Inferior parietal cortex (tissue), 1 donor: ENCODE measurements at regions not wholly inside any gene's neighbourhood (a gene's known extent, or its start where the extent isn't known, plus 50 kb on each side); places are given as distances from the start of the nearest gene placed in this dataset.

Source experiments
- DNase-seq: peaks from one replicate; pipeline ENCODE4 v3.0.0-alpha.2; 2016; ENCODE audit errors: extremely low spot score

DNA sequence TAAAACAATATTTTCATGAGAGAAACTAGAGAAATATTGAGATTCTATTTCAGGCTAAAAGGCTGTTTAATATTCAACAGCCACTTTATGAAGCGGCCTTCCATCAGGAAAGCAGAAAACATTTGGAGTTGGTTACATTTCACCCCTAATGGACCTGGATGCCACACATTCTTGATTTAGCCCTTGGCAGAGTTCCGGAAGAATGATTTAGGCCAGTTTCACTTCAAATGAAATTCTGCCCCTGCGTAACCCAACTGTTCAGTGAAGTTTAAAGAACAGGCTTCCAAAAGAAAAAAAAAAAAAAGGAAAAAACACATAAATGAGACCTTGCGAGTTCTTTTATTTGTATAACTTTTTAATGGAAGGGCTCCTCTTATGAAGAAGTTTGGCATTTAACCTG lies 239.2 kb upstream of the AKR1E2 start:
- DNase-seq: no peak

DNA sequence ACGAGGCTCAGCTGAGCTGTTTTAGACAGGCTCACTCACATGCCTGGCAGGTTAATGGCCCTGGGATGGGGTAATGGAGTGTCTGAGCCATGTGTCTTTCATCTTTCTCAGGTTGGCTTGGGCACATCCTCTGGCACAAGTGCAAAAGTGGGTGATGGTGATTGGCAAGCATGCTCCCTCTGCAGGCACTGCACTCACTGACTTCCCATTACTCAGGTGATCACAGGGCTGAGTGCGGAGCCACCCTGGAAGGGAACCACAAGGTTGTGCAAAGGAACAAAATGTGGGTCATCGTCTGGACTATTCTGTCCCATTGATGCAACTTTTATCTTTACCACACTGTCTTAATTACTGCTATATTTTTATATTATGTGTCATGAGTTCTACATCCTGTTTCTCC lies 244.1 kb upstream of the AKR1E2 start:
- DNase-seq: no peak

- no peak for DNase-seq
Observed at GRCh38 chr10:4579844-4580243, 246.2 kb upstream of the AKR1E2 start.

GRCh38 chr10:4576206-4576605 lies 249.8 kb upstream of the AKR1E2 start:
- DNase-seq: no peak

GRCh38 chr10:4569151-4569550 lies 256.9 kb upstream of the AKR1E2 start:
- no peak for DNase-seq

DNA sequence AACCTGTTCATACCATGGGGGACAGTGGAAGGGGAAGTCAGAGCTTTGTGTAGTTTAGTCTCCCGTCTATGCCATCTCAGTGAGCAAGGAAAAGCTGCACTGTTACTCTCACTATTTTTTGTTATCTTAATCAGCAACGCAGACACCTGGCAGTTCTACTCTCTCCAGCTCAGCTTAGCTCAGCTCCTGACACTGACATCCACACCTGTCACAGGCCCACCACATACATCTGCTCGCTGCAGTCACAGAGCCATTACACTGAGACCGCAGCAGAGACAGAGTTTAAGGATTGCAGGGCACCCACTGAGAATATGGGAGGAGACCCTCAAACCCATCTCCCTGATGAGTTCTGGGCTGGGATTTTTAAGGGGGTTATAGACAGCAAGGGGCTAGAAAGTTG lies 257.3 kb upstream of the AKR1E2 start:
- no peak for DNase-seq

DNA sequence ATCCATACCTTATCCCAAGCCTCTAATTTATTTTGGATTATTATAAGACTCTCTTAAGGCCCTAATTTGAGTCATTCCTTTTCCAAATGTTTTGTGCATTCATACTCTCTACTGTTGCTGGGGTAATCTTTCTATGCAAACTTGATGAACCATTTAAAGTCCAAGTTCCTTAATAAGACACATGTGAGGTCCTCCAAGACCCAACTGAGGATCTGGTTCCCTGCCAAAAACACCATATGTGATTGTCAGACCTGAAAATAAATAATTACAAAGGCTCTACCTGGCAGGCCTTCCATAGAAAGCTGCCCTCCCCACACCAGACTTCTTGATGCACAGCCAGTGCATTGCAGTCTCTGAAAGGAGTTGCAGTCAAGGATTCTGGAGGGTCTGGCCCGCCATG lies 257.9 kb upstream of the AKR1E2 start:
- DNase-seq: no peak

GRCh38 chr10:4567637-4568036 lies 258.4 kb upstream of the AKR1E2 start:
- no peak for DNase-seq

DNA sequence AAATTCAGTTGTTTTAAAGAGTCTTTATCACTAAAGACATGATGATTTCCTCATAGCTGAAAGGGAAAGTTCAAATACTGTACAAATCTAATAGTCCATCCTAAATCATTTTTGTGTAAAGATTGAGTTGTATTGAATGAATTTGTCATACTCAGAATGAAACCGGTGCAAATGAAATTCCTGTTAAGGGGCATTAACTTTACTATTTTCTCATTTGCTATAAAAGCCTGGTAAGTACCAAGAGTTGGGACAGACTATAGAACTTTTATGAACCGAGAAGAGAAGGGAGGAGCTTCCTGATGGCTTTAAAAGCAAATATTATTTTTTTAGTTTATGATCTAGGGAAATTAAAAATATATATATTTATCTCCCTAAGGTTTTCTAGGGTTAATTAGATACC lies 260.0 kb upstream of the AKR1E2 start:
- DNase-seq: no peak

- DNase-seq: no peak
Observed at GRCh38 chr10:4561296-4561695, 264.7 kb upstream of the AKR1E2 start.

- no peak for DNase-seq
Observed at GRCh38 chr10:4557469-4557868, 268.5 kb upstream of the AKR1E2 start.

- no peak for DNase-seq
Observed at GRCh38 chr10:4556527-4556926, 269.5 kb upstream of the AKR1E2 start.

- no peak for DNase-seq
Observed at GRCh38 chr10:4555920-4556319, 270.1 kb upstream of the AKR1E2 start.

DNA sequence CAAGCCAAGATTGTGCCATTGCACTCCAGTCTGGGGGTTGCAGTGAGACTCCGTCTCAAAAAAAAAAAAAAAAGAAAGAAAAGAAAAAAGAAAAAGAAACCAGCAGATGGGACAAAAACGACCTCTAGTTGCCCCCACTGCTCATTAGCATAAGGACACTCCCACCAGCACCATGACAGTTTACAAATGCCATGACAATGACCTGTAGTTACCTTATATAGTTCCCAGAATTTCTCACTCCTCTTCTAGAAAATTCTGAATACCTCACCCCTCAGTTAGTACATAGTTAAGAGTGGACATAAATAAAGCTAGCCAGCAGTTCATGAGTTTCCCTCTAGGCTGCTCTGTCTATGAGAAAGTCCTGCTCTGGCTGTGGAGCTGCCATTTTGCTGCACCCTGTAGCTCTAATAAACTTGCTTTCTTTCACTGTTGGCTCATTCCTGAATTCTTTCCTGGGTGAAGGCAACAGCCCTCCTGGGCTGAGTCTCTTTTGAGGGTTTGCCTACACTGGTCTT lies 276.8 kb upstream of the AKR1E2 start:
- DNase-seq: no peak

DNA sequence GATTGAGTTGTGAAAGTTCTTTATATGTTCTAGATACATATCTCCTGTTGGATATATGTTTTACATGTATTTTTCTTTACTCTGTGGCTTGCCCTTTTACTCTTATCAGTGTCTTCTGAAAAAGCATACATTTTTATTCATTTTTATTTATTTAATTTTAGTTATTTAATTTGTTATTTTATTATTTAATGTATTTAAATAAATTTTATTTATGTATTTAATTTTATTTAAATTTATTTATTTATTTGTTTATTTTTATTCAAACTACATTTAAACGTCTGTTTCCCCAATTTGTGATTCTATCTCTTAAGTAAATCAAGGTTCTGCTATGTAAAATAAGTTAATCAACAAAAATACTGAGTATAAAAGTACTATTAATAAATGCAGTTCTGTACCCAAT lies 279.1 kb upstream of the AKR1E2 start:
- DNase-seq: no peak

DNA sequence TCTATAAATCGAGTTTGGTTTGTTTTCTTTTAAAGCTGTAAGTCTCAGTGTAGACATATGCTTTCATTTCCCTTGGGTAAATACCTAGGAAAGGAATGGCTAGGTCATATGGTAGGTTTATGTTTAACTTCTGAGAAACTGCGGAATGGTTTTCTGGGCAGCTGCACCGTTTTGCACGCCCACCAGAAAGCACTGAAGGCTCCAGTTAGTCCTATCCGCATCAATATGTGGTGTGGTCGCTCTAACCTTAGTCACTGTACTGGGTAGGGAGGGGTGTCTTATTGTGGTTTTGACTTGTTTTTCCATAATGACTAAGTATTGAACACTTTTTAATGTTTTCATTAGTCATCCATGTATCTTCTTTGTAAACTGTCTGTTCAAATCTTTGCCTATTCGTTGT lies 279.5 kb upstream of the AKR1E2 start:
- DNase-seq: no peak

DNA sequence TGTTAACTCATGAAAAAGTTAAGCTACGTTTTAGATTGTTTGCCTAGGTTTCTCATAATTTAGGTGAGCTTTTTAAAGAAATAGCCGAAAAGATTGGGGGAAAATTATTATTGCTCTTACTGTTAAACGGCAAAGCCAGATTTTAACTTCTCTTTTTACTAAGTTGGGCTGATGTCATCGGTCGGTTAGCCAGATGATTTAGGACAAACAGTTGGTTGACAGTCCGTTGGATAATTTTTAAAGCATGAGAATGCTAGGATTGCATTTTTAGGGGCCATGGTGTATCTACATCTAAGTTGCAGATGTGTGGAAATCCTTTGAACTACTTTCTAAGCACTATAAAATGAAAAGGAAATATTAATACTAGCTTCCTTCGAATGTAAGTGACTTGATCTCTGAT lies 280.9 kb upstream of the AKR1E2 start:
- no peak for DNase-seq

DNA sequence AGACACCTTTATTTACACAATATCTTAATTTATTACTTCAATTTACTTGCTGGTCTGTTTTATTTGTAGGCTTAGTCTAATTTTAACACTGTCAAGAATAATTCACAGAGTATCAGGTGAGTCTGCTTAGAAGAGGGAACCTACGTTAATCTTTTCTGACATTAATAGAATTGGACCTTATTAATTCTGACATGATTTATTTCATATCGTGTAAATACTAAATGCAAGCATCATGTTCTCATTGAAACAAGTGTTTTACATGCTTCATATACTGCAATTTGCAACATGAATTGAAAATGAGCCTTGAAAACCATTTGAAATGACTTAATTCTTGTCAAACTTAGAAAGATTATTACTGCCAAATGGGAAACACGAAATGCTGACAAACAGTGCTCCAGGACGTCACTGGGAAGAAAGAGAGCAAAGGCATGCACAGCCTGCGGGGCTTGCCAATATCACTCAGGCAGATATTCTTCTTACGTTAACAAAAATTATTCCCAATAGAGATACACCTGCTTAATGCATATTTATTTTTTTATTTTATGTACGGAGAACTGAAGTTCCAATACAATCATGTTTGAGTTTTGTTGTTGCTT lies 282.0 kb upstream of the AKR1E2 start:
- DNase-seq: no peak

DNA sequence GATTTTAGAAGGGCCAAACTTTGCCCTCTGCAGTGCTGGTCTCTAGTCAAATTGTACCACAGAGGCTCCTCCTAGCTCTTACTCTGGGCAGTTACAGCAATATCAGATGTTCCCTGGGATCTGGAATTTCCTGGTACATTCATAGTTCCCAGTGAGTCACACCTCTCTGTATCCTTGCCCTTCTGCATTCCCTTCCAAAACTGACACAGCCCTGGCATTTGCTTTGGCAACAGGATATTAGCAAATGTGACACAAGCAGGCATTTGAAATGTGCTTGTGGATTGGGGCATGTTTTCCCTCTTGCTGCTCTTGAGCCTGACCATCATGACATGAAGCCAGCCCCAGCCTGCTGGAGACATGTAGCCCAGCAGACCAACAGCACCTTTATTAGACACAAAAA lies 284.7 kb upstream of the AKR1E2 start:
- DNase-seq: no peak

DNA sequence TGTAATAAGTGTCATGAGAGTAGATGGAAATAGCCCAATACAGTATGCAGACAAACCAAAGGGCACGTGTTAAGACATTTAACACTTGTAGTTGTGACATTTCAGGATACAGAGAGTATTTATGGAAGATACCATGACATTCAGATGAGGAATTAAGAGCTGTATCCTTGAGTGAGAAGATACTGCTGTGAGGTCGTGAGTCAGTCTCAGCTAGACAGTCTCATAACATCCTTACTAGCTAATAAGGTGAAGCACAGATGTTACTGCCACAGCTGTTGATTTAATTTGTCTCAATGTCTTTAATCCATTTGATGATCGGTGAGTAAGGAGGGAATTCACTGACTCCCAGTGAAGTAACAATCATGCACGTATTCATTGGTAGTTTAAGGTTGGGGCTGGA lies 288.0 kb upstream of the AKR1E2 start:
- DNase-seq: no peak

GRCh38 chr10:4535521-4535920 lies 290.5 kb upstream of the AKR1E2 start:
- no peak for DNase-seq

- DNase-seq: no peak
Observed at GRCh38 chr10:4533621-4534020, 292.4 kb upstream of the AKR1E2 start.

DNA sequence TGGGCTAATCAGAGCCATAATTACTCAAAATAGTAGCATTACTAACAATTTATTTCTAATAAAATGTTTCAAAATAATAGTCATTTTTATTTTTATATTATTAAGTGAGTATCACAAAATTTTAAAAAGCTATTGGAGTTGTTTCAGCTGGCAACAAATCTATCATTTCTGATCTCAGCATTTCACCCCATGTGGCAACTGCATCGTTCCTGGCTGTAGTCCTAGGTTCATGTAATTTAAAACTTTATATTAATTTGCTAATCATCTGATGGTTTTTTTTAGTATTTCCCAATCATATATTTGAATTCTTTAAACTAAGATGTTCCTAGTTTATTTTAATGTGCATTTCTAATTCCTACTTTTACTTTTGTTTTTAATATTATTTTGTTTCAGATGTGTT lies 293.0 kb upstream of the AKR1E2 start:
- no peak for DNase-seq

GRCh38 chr10:4532467-4532866 lies 293.5 kb upstream of the AKR1E2 start:
- no peak for DNase-seq
